NCI-H2196 treated with DMSO at 0.1 percent for 48 hours (cell line): ENCODE measurements at regions not wholly inside any gene's neighbourhood (a gene's known extent, or its start where the extent isn't known, plus 50 kb on each side); places are given as distances from the start of the nearest gene placed in this dataset.
"Not testable (repeated sequence)": the region's sequence is repeated elsewhere in the genome, so short reads cannot be mapped to it uniquely, and the experiment has no call there.

Experiments
- DNase-seq: peaks from one replicate; lab custom pipeline; 2025; ENCODE audit not compliant: unreplicated experiment; lab: John Stamatoyannopoulos, UW

DNA sequence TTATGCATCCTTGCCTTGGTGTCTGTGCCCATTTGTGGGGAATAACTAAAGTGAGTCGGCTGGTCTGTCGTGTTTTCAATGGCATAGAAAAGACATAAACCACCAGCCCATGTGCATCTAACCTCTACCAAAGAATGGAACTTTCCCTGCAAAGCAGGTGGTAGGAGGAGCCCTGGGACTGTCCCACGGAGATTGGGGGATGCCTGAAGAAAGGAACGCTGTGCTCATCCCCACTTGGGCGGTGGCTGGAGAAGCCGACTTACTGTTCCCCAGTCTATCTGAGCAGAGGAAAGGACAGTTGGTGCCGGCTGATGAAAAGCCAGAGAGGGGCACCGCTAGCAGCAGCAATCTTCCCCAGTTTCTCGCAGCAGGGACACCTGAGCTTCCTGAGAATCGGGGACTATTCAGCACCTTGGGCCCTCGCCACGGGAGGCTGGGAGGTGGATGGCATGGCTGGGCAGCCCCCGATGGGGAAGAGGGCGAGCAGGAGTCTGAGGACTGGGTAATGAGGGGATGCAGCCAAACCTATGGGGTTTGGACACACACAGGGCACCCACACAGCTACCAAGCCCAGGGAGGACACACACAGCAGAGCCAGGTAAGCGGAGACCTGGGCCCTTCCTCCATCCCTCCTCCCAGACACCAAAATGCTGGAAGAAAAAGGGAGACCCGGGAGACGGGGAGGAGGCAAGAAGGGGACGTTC, 53.7 kb upstream of the AGAP1 start:
- DNase-seq = no peak

- DNase-seq = not testable (repeated sequence)
These were observed 50.3 kb upstream of the AGAP1 start for GRCh38 chr2:235443580-235443979.
